ENCODE measurements at regions not wholly inside any gene's neighbourhood (a gene's known extent, or its start where the extent isn't known, plus 50 kb on each side); places are given as distances from the start of the nearest gene placed in this dataset.
"Not testable (repeated sequence)": the region's sequence is repeated elsewhere in the genome, so short reads cannot be mapped to it uniquely, and the experiment has no call there.

- no peak for DNase-seq
These were observed 151.5 kb upstream of the PDE1C start for GRCh38 chr7:32221736-32222135.

DNA sequence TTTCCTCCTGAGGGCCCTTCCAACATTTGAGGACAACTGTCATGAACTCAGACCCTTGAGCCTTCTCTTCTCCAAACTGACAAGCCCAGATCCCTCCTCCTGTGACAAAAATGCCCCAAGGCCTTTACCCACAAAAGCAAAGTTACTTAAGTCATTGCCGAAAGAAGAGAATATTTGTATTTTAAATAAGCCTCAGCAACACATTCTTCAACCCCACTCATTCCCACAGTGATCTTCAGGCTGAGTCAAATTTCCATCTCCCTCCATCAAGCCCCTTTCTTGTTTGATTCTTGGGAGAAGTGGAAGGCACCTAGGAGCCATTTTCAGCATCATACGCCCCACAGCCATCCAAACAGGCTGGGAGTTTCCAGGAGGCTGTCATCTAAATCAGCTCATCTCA, 150.8 kb upstream of the PDE1C start:
- DNase-seq, result no peak

GRCh38 chr7:32219831-32220230, 149.6 kb upstream of the PDE1C start:
- DNase-seq, result not testable (repeated sequence)

DNA sequence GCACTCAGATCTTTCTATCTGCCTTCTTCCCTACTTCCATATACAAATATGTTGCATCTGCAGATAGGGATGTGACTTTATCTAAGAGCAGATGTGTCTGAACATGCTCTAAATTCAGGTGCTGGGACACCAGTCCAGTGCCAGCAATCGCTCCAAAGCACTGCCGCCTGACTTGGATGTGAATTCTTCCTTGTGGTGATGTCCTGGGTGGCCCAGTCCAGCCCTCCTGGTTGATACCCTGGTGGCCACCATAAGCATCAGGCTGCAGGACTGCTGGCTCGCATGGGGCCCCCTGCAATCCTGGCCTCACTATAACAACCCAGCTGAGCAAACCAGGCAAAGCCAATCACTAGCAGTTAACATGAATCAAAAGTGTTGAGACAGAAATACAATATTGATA, 149.2 kb upstream of the PDE1C start:
- DNase-seq, result no peak

DNA sequence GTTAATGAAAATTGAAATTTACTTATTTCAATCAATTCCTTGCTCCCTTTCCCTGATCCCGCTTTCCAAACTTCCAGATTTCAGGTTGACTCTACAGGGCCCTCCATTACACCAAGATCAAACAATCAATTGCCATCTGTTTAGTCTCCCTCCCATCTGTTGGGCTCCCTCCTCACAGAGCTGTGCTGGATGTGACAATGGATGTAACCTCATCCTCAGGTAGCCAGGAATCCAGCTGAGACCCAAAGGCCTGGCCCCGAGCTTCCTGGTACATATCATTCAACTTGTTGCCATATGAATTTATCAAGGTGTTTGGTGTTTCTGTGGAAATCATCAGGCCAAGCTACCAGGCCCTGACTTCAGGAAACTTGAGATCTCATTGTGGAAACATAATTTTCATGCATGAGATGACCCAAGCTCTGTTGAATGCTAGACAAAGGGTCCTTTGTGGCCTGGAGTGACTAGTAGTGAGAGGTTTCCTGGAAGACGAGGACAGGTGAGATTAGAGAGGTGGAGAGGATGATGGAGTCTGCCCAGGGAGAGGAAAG, 148.6 kb upstream of the PDE1C start:
- DNase-seq, result no peak

- DNase-seq, result no peak
These were observed 147.9 kb upstream of the PDE1C start for GRCh38 chr7:32218154-32218467.

GRCh38 chr7:32217341-32218153, 147.3 kb upstream of the PDE1C start:
- DNase-seq, result no peak

GRCh38 chr7:32216759-32217158, 146.6 kb upstream of the PDE1C start:
- DNase-seq, result no peak

- DNase-seq, result no peak
These were observed 145.5 kb upstream of the PDE1C start for GRCh38 chr7:32215697-32216096.

- DNase-seq, result no peak
These were observed 144.7 kb upstream of the PDE1C start for GRCh38 chr7:32214913-32215312.

DNA sequence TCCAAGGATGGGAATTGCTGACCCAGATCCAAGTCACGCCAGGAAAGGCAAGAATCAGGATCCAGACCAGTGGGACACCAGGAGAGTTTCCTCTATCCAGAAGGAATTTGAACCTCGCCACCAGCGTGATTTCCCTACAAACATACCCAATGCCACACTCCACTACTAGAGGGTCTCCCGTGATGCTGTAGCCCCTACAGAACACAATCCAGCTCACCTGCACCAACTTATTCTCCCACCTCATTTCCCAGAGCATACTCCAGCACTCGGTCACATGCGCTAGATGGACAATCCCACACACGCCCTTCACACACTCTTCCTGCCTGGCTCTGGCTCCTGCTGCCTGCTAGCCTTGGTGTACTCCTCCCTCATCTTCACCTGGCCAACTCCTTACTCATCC, 142.1 kb upstream of the PDE1C start:
- DNase-seq, result no peak

- no peak for DNase-seq
These were observed 136.8 kb upstream of the PDE1C start for GRCh38 chr7:32206987-32207386.

- no peak for DNase-seq
These were observed 136.3 kb upstream of the PDE1C start for GRCh38 chr7:32206488-32206887.

GRCh38 chr7:32205298-32205824, 135.2 kb upstream of the PDE1C start:
- not testable (repeated sequence) for DNase-seq

- no peak for DNase-seq
These were observed 134.3 kb upstream of the PDE1C start for GRCh38 chr7:32204361-32205018.

- no peak for DNase-seq
These were observed 130.4 kb upstream of the PDE1C start for GRCh38 chr7:32200646-32201045.

GRCh38 chr7:32194537-32194936, 124.3 kb upstream of the PDE1C start:
- no peak for DNase-seq

GRCh38 chr7:32191305-32191704, 121.1 kb upstream of the PDE1C start:
- no peak for DNase-seq

DNA sequence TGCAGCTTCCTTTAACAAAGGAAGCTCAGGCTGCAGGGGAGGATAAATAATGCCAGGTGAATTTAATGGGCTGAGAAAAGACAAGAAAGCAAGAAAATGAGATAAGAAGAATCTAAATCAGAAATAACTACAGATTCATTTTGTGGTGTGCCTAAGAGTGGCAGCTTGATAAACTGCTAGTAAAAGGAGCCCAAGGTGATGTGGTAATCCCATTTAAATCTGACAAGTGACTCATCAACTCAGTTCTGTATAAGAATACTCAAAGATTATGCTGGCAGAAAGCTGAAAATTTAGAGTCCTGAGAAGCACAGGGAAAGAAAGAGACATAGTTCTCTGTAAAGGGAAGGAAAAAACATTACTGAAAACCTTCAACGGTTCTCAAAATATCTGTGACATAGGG, 109.4 kb upstream of the PDE1C start:
- no peak for DNase-seq

- no peak for DNase-seq
These were observed 108.6 kb upstream of the PDE1C start for GRCh38 chr7:32178677-32179366.

- DNase-seq, result no peak
These were observed 107.0 kb upstream of the PDE1C start for GRCh38 chr7:32177232-32177631.

- DNase-seq, result no peak
These were observed 104.9 kb upstream of the PDE1C start for GRCh38 chr7:32175099-32175498.

DNA sequence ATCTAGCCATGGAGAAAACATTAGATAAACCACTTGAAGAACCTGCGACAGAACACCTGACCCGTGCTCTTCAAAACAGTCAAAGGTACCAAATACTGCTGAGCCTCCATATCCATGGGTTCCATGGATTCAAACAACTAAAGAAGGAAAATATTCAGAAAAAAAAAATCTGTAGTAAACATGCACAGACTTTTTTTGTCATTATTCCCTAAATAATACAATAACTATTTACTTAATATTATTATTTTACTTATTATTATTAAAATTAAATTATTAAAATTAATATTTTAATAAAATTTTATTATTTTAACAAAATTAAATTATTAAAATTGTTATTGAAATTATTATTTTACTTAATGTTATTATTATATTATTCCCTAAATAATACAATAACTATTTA, 101.0 kb upstream of the PDE1C start:
- no peak for DNase-seq

DNA sequence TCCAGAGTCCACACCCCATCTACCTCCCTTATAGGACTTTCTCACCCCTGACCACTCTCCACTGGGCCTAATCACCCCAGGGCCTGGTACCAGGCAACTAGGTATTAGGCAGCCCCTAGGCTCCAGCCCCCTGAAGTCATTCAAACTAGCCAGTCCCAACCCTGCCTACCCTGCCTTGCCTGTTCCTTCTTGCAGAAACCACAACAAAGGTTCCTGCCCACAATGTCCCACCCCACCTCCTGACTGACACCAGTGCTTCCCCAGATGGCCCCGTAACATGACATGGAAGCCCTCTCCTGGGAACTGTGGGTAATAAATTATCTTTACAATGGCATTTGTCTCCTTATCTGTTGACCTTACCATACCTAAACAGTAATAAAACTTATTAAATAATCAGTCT, 100.6 kb upstream of the PDE1C start:
- no peak for DNase-seq

Data from NCI-H187 (cell line).